ENCODE measurements at regions not wholly inside any gene's neighbourhood (a gene's known extent, or its start where the extent isn't known, plus 50 kb on each side); places are given as distances from the start of the nearest gene placed in this dataset.

- no peaks in the 10 kb centered on the region for H3K27me3 Mint-ChIP-seq (ENCODE audit: unreplicated experiment)
- TF ChIP-seq CTCF (IDR thresholded peaks at IDR 0.05; ENCODE audit: unreplicated experiment), result no peak
- peaks cover 14% of the 10 kb centered on the region for H3K9me3 Mint-ChIP-seq (ENCODE audit: low read depth, unreplicated experiment)
- H3K4me3 Mint-ChIP-seq (ENCODE audit: low read depth, unreplicated experiment), result no peak overlapping the region
- no peaks in the 10 kb centered on the region for H3K36me3 Mint-ChIP-seq (ENCODE audit: insufficient read depth, unreplicated experiment)
- CTCF ChIA-PET, result interaction anchor here (0.7 kb wide), 1 partner anchor 146 kb away, joined by 5 read pairs; no protein-coding TSS in a partner anchor
- H3K4me1 Mint-ChIP-seq (ENCODE audit: low read depth, unreplicated experiment), result no peaks in the 10 kb centered on the region
- intact Hi-C loops (cut with micrococcal nuclease; ENCODE audit: unreplicated experiment), result no loop called here
- no peak for DNase-seq
- no peak overlapping the region for H3K27ac Mint-ChIP-seq (ENCODE audit: unreplicated experiment)
- no TSS peak for BruUV-seq (replicated peaks)
These were observed 2687.3 kb downstream of the PCDH7 start for GRCh38 chr4:33407496-33407895.

- intact Hi-C loops (cut with micrococcal nuclease; ENCODE audit: unreplicated experiment), result no loop called here
- no peaks in the 10 kb centered on the region for H3K4me1 Mint-ChIP-seq (ENCODE audit: low read depth, unreplicated experiment)
- H3K27ac Mint-ChIP-seq (ENCODE audit: unreplicated experiment), result no peak overlapping the region
- no peaks in the 10 kb centered on the region for H3K36me3 Mint-ChIP-seq (ENCODE audit: insufficient read depth, unreplicated experiment)
- peaks cover 5% of the 10 kb centered on the region for H3K9me3 Mint-ChIP-seq (ENCODE audit: low read depth, unreplicated experiment)
- no peak for DNase-seq
- H3K4me3 Mint-ChIP-seq (ENCODE audit: low read depth, unreplicated experiment), result no peak overlapping the region
- H3K27me3 Mint-ChIP-seq (ENCODE audit: unreplicated experiment), result no peaks in the 10 kb centered on the region
- BruUV-seq (replicated peaks), result no TSS peak
- CTCF ChIA-PET, result no interaction called here
- TF ChIP-seq CTCF (IDR thresholded peaks at IDR 0.05; ENCODE audit: unreplicated experiment), result no peak
These were observed 2691.0 kb downstream of the PCDH7 start for GRCh38 chr4:33411182-33411581.

- no TSS peak for BruUV-seq (replicated peaks)
- Mint-ChIP-seq H3K27ac (ENCODE audit: unreplicated experiment) (no peak overlapping the region), H3K27me3 (ENCODE audit: unreplicated experiment) (no peaks in the 10 kb centered on the region), H3K9me3 (ENCODE audit: low read depth, unreplicated experiment) (no peaks in the 10 kb centered on the region), H3K36me3 (ENCODE audit: insufficient read depth, unreplicated experiment) (no peaks in the 10 kb centered on the region), H3K4me3 (ENCODE audit: low read depth, unreplicated experiment) (no peak overlapping the region), H3K4me1 (ENCODE audit: low read depth, unreplicated experiment) (no peaks in the 10 kb centered on the region)
- intact Hi-C loops (cut with micrococcal nuclease; ENCODE audit: unreplicated experiment), result no loop called here
- CTCF ChIA-PET, result no interaction called here
- DNase-seq, result no peak
- no peak for TF ChIP-seq CTCF (IDR thresholded peaks at IDR 0.05; ENCODE audit: unreplicated experiment)
These were observed 2701.7 kb downstream of the PCDH7 start for GRCh38 chr4:33421887-33422286.

- CTCF ChIA-PET, result no interaction called here
- no peak for TF ChIP-seq CTCF (IDR thresholded peaks at IDR 0.05; ENCODE audit: unreplicated experiment)
- intact Hi-C loops (cut with micrococcal nuclease; ENCODE audit: unreplicated experiment), result no loop called here
- Mint-ChIP-seq H3K36me3 (ENCODE audit: insufficient read depth, unreplicated experiment) (no peaks in the 10 kb centered on the region), H3K4me1 (ENCODE audit: low read depth, unreplicated experiment) (no peaks in the 10 kb centered on the region), H3K27ac (ENCODE audit: unreplicated experiment) (no peak overlapping the region), H3K4me3 (ENCODE audit: low read depth, unreplicated experiment) (no peak overlapping the region), H3K27me3 (ENCODE audit: unreplicated experiment) (no peaks in the 10 kb centered on the region), H3K9me3 (ENCODE audit: low read depth, unreplicated experiment) (no peaks in the 10 kb centered on the region)
- DNase-seq, result no peak
- BruUV-seq (replicated peaks), result no TSS peak
These were observed 2702.5 kb downstream of the PCDH7 start for GRCh38 chr4:33422656-33423055.

All from Calu3 (cell line).